ENCODE measurements at regions not wholly inside any gene's neighbourhood (a gene's known extent, or its start where the extent isn't known, plus 50 kb on each side); places are given as distances from the start of the nearest gene placed in this dataset.

- peak; percentile 85 for DNase-seq (ENCODE audit: low read depth)
- no peak overlapping the region for H3K4me3 ChIP-seq (ENCODE audit: low read depth, low read length)
- TF ChIP-seq CTCF (IDR thresholded peaks at IDR 0.05; ENCODE audit: insufficient read depth, low read depth, low read length): no peak
Measured at GRCh38 chr6:143579703-143580102, 68.2 kb upstream of the FUCA2 start.

GRCh38 chr6:143578054-143578453 is 66.5 kb upstream of the FUCA2 start:
- TF ChIP-seq CTCF (IDR thresholded peaks at IDR 0.05; ENCODE audit: insufficient read depth, low read depth, low read length): no peak
- no peak for DNase-seq (ENCODE audit: low read depth)
- H3K4me3 ChIP-seq (ENCODE audit: low read depth, low read length): no peak overlapping the region

GRCh38 chr6:143575901-143576426 is 64.4 kb upstream of the FUCA2 start:
- peak; percentile 28 for DNase-seq (ENCODE audit: low read depth)
- H3K4me3 ChIP-seq (ENCODE audit: low read depth, low read length): no peak overlapping the region
- TF ChIP-seq CTCF (IDR thresholded peaks at IDR 0.05; ENCODE audit: insufficient read depth, low read depth, low read length): no peak

- peak; percentile 93 for TF ChIP-seq CTCF (IDR thresholded peaks at IDR 0.05; ENCODE audit: insufficient read depth, low read depth, low read length)
- peak; percentile 86 for DNase-seq (ENCODE audit: low read depth)
- no peak overlapping the region for H3K4me3 ChIP-seq (ENCODE audit: low read depth, low read length)
Measured at GRCh38 chr6:143575440-143575839, 63.9 kb upstream of the FUCA2 start.

- TF ChIP-seq CTCF (IDR thresholded peaks at IDR 0.05; ENCODE audit: insufficient read depth, low read depth, low read length): no peak
- no peak overlapping the region for H3K4me3 ChIP-seq (ENCODE audit: low read depth, low read length)
- no peak for DNase-seq (ENCODE audit: low read depth)
Measured at GRCh38 chr6:143570147-143570853, 58.8 kb upstream of the FUCA2 start.

- no peak overlapping the region for H3K4me3 ChIP-seq (ENCODE audit: low read depth, low read length)
- TF ChIP-seq CTCF (IDR thresholded peaks at IDR 0.05; ENCODE audit: insufficient read depth, low read depth, low read length): no peak
- DNase-seq (ENCODE audit: low read depth): peak; percentile 41
Measured at GRCh38 chr6:143569040-143569439, 57.5 kb upstream of the FUCA2 start.
